Right lobe of liver (tissue), 4 donors: ENCODE measurements at regions not wholly inside any gene's neighbourhood (a gene's known extent, or its start where the extent isn't known, plus 50 kb on each side); places are given as distances from the start of the nearest gene placed in this dataset.

Source experiments
- CTCF ChIP-seq, 4 donors: fragments of 200-600 bp in 3 of 4; fragments of 450-650 bp in 1 of 4; IDR thresholded peaks; one replicate each; pipeline versions ENCODE4 v1.5.1 to v1.8.0; 2016 to 2022; ENCODE audit warnings: antibody characterized with exemption in 4 of 4, mild to moderate bottlenecking in 2 of 4
- POLR2A ChIP-seq: fragments of 450-650 bp; IDR thresholded peaks from one replicate; pipeline ENCODE4 v1.6.1; 2017; ENCODE audit warnings: antibody characterized with exemption, mild to moderate bottlenecking
- donor health status: DM: no; HTN: no; CAD: no.
- donor health status: DM: no; HTN: no; CAD: no.
- donor health status: DM: no; HTN: yes; CAD: no.

- TF ChIP-seq CTCF (IDR thresholded peaks at IDR 0.05) = no peak
- TF ChIP-seq POLR2A = no peak
Observed at GRCh38 chr19:31498781-31499180, 149.5 kb upstream of the TSHZ3 start.
